HFF-Myc (cell line): ENCODE measurements at regions not wholly inside any gene's neighbourhood (a gene's known extent, or its start where the extent isn't known, plus 50 kb on each side); places are given as distances from the start of the nearest gene placed in this dataset.
"Not testable (repeated sequence)": the region's sequence is repeated elsewhere in the genome, so short reads cannot be mapped to it uniquely, and the experiment has no call there.

Experiments used
- DNase-seq: peaks from one replicate; pipeline ENCODE4 v3.0.0-alpha.2; 2011; ENCODE audit warnings: low read depth; ENCODE audit errors: extremely low read depth
- H3K4me3 ChIP-seq: replicated peaks from 2 replicates; pipeline ENCODE4 v1.5.1; 2011; ENCODE audit warnings: low read depth, mild to moderate bottlenecking, control low read depth, low read length
- CTCF ChIP-seq: IDR thresholded peaks from 2 replicates; pipeline ENCODE4 v1.5.1; 2012; ENCODE audit warnings: mild to moderate bottlenecking, low read depth, low read length, control low read depth; ENCODE audit errors: missing control alignments

- no peak overlapping the region for H3K4me3 ChIP-seq
- TF ChIP-seq CTCF: no peak
- DNase-seq: no peak
Measured at GRCh38 chr3:48084170-48084569, 68.0 kb upstream of the MAP4 start.

- TF ChIP-seq CTCF: no peak
- no peak for DNase-seq
- no peak overlapping the region for H3K4me3 ChIP-seq
Measured at GRCh38 chr3:48082580-48083184, 66.5 kb upstream of the MAP4 start.

GRCh38 chr3:48077815-48078214 lies 61.6 kb upstream of the MAP4 start:
- no peak for TF ChIP-seq CTCF
- DNase-seq: no peak
- no peak overlapping the region for H3K4me3 ChIP-seq

- H3K4me3 ChIP-seq: no peak overlapping the region
- no peak for DNase-seq
- TF ChIP-seq CTCF: no peak
Measured at GRCh38 chr3:48070030-48070429, 53.8 kb upstream of the MAP4 start.

- TF ChIP-seq CTCF: no peak
- no peak for DNase-seq
- no peak overlapping the region for H3K4me3 ChIP-seq
Measured at GRCh38 chr3:48069339-48069738, 53.1 kb upstream of the MAP4 start.

DNA sequence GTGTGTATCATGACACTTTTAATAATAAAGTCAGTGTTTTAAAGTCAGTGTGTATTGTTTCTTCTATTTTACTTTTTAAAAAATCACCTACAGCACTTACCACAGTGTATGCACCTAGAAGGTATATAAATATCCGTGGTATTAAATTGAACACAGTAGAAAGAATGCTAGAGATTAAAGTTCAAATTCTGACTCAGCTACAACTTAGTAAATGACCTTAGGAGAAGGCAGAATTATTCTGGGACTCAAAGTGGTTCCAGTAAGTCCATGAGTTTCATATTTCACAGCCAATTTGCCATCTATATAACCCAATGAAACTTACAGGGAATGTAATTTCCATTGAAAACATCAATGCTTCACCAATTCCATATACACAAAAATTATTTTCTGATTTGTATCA lies 52.7 kb upstream of the MAP4 start:
- TF ChIP-seq CTCF: no peak
- H3K4me3 ChIP-seq: no peak overlapping the region
- no peak for DNase-seq

GRCh38 chr3:48068320-48068719 lies 52.1 kb upstream of the MAP4 start:
- not testable (repeated sequence) for DNase-seq, H3K4me3 ChIP-seq
